Loucy (cell line): ENCODE measurements at regions not wholly inside any gene's neighbourhood (a gene's known extent, or its start where the extent isn't known, plus 50 kb on each side); places are given as distances from the start of the nearest gene placed in this dataset.

Experiments used
- EZH2phosphoT487 ChIP-seq: fragments of 200-600 bp; IDR thresholded peaks from 2 replicates; pipeline ENCODE4 v1.6.1; 2018; ENCODE audit warnings: antibody characterized with exemption, mild to moderate bottlenecking, moderate library complexity, borderline replicate concordance
- TF ChIP-seq, protein P1 (sequence below): fragments of 200-600 bp; sonication (generic); conservative IDR thresholded peaks from 2 replicates; pipeline ENCODE4 v1.5.1; 2014; ENCODE audit warnings: mild to moderate bottlenecking, antibody characterized with exemption, low read length

DNA sequence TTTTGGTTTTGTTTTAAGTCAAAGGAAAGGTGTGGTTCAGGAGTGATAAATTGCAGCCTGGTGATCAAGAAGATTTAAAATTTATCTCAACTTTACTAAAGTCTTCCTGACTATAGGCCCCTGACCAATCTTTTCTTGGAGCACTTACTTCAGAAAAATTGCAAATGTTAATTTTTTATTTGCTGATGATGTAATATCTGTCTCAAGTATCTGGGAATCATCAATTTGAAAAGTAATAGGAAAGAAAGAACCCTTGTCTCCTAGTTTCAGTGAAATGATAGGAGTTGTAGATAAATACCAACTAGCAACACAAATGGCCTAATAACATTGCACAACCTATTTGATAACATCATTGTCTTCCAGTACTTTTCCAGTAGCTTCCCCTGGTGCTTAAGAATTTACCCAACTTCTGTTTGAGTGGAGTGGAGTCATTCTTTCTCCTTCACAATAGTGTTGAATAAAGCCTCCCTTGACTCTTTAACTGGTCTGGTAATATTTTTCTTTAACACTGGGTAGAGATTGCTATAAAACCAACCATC is 648.3 kb upstream of the ADGRB3 start:
- TF ChIP-seq, protein P1, sequence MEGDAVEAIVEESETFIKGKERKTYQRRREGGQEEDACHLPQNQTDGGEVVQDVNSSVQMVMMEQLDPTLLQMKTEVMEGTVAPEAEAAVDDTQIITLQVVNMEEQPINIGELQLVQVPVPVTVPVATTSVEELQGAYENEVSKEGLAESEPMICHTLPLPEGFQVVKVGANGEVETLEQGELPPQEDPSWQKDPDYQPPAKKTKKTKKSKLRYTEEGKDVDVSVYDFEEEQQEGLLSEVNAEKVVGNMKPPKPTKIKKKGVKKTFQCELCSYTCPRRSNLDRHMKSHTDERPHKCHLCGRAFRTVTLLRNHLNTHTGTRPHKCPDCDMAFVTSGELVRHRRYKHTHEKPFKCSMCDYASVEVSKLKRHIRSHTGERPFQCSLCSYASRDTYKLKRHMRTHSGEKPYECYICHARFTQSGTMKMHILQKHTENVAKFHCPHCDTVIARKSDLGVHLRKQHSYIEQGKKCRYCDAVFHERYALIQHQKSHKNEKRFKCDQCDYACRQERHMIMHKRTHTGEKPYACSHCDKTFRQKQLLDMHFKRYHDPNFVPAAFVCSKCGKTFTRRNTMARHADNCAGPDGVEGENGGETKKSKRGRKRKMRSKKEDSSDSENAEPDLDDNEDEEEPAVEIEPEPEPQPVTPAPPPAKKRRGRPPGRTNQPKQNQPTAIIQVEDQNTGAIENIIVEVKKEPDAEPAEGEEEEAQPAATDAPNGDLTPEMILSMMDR: no peak
- TF ChIP-seq EZH2phosphoT487: no peak
